NCI-H1092 treated with DMSO at 0.1 percent for 48 hours (cell line): ENCODE measurements at regions not wholly inside any gene's neighbourhood (a gene's known extent, or its start where the extent isn't known, plus 50 kb on each side); places are given as distances from the start of the nearest gene placed in this dataset.
"Not testable (repeated sequence)": the region's sequence is repeated elsewhere in the genome, so short reads cannot be mapped to it uniquely, and the experiment has no call there.

ENCODE experiments used
- DNase-seq: peaks from one replicate; lab custom pipeline; 2025; lab: John Stamatoyannopoulos, UW

DNA sequence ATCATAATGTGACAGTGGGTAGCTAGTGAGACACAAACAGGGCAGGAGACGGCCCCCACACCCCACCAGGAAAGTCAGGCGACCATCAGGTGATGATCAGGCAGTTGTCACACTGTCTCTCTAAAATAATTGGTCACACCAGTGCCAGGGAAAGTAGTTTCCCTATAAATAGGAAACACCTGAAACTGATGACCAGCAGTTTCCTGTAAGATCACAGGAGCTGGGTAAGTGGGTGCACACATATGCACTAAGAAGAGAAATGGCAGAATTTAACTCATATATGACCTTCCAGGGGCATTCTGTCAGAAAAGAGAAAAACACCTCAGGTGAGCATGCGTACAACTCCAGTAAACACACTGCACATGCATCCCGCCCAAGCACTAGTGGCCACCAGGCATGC lies 620.5 kb upstream of the GHITM start:
- DNase-seq = no peak

DNA sequence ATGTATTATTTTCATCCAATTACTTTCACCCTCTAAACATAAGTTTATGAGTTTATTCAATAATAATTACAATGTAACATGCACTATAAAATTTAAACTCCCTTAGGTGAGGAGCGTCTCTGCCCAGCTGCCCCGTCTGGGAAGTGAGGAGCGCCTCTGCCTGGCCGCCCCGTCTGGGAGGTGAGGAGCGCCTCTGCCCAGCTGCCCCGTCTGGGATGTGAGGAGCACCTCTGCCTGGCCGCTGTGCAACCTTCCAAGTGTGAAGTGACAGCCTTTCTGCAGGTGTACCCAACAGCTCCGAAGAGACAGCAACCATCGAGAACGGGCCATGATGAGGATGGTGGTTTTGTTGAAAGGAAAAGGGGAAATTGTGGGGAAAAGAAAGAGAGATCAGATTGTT lies 618.9 kb upstream of the GHITM start:
- not testable (repeated sequence) for DNase-seq

DNA sequence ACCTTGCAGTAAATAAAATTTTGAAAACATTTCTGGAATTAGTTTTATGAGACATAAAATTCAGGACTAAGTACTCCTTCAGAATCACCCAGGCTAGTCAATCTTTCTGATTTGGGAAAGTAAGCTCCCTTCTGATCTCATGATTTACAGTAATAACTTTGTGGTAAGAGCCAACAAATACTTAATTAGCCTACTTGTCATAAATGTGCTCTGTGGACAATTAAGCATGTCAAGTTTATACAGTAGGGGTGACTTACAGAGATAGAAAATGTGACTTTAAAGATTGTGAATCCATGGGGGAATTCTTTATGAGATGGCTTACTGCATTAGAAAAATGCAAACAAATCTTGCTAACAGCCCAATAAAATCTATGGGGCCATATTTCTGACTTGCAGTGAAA lies 616.9 kb upstream of the GHITM start:
- DNase-seq = no peak

DNA sequence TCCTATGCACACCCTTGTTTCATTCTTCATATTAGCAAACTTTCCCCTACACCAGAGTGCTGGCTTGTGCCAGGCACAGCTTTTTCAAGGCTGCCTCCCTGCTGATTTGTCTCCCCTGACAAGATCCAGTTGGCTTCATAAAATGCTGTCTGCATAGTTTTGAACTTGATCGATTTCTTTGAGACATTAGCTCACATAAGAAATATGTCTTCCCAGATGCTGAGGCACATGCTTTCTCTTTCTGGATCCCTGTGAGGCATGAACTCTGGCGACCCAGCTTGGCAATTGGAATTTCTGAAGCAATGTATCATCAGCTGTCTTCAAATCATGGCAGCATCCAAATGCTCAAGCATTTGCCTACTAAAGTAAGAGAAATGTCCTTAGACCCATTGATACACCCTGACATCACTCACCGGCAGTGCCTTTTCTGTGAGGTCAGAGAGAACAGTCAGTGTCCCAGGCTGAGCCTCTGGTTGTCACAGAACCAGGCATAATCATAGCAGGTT lies 616.4 kb upstream of the GHITM start:
- DNase-seq = no peak

DNA sequence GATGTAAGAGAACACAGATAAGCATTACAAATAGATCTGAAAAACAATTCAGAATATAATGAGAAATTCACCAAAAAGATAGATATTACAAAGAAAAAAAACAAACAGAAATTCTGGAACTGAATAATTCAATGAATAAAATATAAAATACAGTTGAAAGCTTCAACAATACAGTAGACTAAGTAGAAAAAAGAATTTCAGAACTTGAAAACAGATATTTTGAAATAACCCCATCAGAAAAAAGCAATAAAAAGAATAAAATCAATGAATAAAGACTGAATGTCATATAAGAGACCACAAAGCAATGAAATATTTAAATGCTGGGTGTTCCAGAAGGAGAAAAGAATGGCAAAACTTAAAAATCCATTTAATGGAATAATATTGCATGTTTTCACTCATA lies 611.4 kb upstream of the GHITM start:
- DNase-seq = no peak

GRCh38 chr10:83533290-83533689 lies 606.0 kb upstream of the GHITM start:
- no peak for DNase-seq

GRCh38 chr10:83536426-83536825 lies 602.9 kb upstream of the GHITM start:
- no peak for DNase-seq

GRCh38 chr10:83538047-83538446 lies 601.3 kb upstream of the GHITM start:
- no peak for DNase-seq

DNA sequence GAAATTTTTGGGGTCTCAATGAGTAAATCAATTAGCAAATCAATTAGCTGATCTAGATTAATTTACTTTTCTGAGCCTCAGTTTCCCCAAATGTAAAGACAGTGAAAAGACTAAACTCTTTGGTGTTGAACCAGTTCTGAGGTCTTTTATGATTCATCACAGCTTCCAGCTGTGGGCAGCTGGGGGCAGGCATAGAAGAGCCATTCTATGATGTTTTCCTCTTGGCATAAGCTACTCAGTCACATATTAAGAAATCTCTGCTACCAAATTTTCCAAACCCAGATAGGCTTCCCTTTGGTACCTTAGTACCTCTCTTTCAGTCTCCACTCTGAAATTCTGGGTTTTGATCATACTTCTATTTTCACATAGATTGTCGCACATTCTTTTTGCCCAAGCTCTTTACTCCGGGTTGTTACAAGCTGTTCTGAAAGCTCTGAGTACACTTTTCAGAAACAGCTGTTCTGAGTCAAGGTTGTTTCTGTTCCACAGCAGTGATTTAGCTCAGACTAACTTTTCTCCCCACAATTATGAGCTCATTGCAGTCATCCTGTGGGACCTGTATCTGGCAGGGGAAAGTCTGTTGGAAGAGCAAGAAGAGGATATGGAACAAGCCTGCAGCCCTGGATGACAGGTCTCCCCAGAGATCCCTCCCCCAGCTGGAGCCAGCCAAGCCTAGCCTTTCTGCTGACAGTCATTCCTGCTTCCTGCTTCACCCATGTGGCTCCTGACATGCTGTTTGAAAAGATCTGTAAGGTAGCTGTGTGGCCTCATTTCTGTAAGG lies 599.6 kb upstream of the GHITM start:
- DNase-seq = no peak

GRCh38 chr10:83541046-83541445 lies 598.3 kb upstream of the GHITM start:
- DNase-seq = no peak

DNA sequence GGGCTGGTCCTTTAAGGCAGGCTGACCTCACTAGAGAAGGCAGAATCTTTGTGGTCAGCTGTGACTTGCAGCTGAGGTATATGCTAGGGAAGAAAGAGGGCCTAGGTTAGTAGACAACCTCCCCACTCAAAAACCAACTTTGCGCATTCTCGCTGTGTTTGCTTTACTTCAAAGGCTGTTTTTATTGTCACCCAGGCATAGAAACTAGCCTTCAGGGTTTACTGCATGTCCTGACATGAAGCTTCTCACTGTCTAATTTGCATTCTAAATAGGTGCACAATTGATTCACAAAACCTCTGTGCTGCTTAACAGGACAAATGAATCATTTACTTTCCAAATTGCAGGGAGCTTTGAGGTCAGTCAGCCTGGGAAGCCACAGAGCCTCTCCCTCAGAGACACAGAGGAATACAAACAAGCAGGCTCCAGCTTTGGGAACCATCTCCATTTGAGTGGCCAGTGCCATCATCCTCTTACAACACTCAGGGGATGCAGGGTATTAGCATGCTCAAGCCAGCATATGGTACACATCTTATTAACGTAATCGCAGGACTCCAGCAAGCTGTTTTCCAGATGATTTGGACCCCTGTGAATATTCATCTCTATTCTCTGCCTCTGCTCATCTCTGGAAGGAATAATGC lies 596.4 kb upstream of the GHITM start:
- DNase-seq = no peak

- DNase-seq = no peak
Measured at GRCh38 chr10:83543691-83544462, 595.4 kb upstream of the GHITM start.

DNA sequence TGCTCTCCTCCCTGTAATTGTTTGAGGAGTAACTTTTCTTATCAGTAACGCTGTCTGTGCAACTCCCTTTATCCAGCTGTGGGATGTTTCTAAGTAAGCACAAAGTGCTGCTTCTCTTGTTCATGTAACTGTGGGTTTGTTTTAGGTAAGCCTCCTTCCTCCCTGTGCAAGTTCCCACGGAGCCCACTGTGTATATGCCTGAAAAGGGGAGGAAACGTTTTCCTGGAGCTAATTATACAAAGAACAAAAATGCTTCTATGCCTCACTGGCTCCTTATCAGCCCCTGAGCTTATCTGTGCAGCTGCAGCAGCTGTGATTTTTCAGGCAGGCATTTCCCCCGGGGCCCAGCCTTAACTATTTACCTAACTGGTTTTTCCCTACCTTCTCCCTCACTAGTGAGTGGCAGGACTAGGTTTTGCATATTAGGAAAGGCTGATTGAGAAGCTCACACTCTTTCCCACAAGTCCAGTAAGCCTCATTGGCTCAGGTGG lies 593.4 kb upstream of the GHITM start:
- DNase-seq = no peak

GRCh38 chr10:83551190-83551589 lies 588.1 kb upstream of the GHITM start:
- DNase-seq = not testable (repeated sequence)

GRCh38 chr10:83553366-83553765 lies 585.9 kb upstream of the GHITM start:
- DNase-seq = no peak

DNA sequence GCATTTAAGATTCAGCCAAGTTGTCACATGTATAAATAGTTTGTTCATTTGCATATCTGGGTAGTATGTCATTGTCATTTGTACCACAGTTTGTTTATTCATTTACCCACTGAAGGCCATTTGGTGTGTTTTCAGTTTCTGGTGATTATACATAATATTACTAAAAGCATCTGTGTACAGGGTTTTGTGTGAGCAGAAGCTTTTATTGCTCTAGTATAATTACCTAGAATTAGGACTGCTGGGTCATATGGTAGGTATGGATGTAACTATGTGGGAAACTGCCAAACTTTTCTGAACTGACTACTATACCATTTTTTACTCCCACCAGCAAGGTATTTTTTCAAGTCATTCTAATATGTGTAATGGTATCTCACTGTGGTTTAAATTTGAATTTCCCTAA lies 584.0 kb upstream of the GHITM start:
- no peak for DNase-seq

GRCh38 chr10:83562381-83562780 lies 576.9 kb upstream of the GHITM start:
- no peak for DNase-seq

GRCh38 chr10:83564889-83565588 lies 574.3 kb upstream of the GHITM start:
- DNase-seq = no peak

DNA sequence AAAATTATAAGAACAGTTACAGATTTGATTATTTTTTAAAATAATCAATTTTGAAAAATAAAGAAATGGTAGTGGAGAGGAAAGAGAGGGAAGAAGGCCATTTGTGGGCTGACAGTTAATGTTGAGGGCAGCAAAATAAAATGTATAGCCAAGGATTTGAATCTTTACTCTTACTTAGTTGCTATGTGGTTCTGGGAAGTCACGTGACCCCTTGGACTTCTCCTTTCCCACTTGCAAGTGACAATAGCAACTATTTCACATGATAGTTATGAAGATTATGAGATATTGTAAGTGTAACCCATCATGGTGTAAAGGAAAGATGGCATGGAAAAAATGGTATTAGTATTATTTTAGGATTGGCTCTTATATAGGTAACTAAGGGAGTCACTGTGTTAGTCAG lies 567.3 kb upstream of the GHITM start:
- DNase-seq = no peak

- DNase-seq = no peak
Measured at GRCh38 chr10:83574770-83575169, 564.5 kb upstream of the GHITM start.

GRCh38 chr10:83577421-83577820 lies 561.9 kb upstream of the GHITM start:
- DNase-seq = no peak

DNA sequence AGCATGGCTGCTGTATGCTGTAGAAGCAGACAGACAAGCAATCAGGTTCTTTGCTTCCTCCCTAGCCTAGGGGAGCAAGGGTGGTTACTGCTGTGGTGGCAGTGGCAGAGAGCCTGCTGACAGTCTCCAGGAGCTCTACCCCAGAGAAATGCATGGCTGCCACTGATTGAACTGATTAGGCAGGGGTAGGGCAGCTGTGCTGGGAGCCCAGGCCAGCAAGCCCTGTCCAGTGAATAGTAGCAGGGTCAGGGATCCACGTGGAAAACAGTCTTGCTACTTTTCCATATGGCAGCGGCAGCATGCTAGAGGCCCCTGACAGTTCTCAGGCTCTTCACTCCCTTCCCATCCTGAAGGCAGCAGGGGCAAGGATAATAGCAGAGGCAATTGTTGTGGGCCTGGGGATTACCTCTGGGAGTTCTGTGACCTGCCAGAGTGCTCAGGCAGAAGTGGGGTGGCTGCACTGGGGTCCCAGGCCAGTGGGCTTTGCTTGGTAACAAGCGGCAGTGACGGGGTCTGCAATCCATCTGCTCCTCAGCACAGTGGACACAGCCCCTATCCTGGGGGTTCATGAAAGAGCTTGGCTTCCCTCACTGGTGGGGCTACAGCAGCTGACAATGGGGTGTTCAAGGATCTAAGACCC lies 558.8 kb upstream of the GHITM start:
- no peak for DNase-seq
